Ishikawa (cell line): ENCODE measurements at regions not wholly inside any gene's neighbourhood (a gene's known extent, or its start where the extent isn't known, plus 50 kb on each side); places are given as distances from the start of the nearest gene placed in this dataset.

ENCODE experiments used
- EP300 ChIP-seq: IDR thresholded peaks from 2 replicates; pipeline ENCODE4 v1.6.1; 2012; ENCODE audit warnings: borderline replicate concordance
- FOXM1 ChIP-seq: IDR thresholded peaks from 2 replicates; pipeline ENCODE4 v1.6.1; 2012; ENCODE audit warnings: low read depth, borderline replicate concordance
- RAD21 ChIP-seq: IDR thresholded peaks from 2 replicates; pipeline ENCODE4 v1.6.1; 2012; ENCODE audit warnings: low read depth
- REST ChIP-seq: IDR thresholded peaks from 2 replicates; pipeline ENCODE4 v1.6.1; 2012; ENCODE audit warnings: low read depth, mild to moderate bottlenecking
- TCF12 ChIP-seq: IDR thresholded peaks from 2 replicates; pipeline ENCODE4 v1.6.1; 2012; ENCODE audit warnings: low read depth
- TEAD4 ChIP-seq: IDR thresholded peaks from 2 replicates; pipeline ENCODE4 v1.6.1; 2012
- USF1 ChIP-seq: IDR thresholded peaks from 2 replicates; pipeline ENCODE4 v1.6.1; 2012
- YY1 ChIP-seq: IDR thresholded peaks from 2 replicates; pipeline ENCODE4 v1.6.1; 2012; ENCODE audit warnings: low read depth
- ZBTB7A ChIP-seq: IDR thresholded peaks from 2 replicates; pipeline ENCODE4 v1.6.1; 2012; ENCODE audit warnings: low read depth

GRCh38 chr5:18091142-18091541, 456.9 kb downstream of the TAF11L14 start:
- TF ChIP-seq USF1, result no peak
- no peak for TF ChIP-seq FOXM1
- TF ChIP-seq TCF12, result no peak
- TF ChIP-seq EP300, result no peak
- no peak for TF ChIP-seq RAD21
- no peak for TF ChIP-seq TEAD4
- TF ChIP-seq REST, result no peak
- TF ChIP-seq ZBTB7A, result no peak
- TF ChIP-seq YY1, result no peak
